ENCODE measurements at regions not wholly inside any gene's neighbourhood (a gene's known extent, or its start where the extent isn't known, plus 50 kb on each side); places are given as distances from the start of the nearest gene placed in this dataset.

DNA sequence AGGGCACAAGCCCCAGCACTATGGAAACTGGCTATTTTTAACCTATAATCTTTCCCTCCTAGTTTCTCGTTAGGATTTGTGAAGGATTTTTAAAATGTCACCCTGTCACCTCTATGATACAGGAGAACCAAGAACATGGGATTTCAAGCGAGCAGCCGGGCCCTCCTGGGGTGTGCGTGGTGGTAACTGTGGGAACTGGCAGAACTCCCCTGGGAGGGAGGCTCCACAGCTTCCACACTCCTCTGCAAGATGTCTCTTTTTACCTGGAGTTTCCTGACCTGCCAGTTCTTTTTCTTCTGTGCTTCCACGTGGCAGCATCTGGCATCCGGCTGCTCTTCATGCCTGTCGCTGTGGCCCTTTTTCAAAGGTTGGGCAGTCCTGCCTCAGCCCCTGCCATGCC, 386.3 kb upstream of the MYT1L start:
- no peak for DNase-seq (ENCODE audit: low spot score)

DNA sequence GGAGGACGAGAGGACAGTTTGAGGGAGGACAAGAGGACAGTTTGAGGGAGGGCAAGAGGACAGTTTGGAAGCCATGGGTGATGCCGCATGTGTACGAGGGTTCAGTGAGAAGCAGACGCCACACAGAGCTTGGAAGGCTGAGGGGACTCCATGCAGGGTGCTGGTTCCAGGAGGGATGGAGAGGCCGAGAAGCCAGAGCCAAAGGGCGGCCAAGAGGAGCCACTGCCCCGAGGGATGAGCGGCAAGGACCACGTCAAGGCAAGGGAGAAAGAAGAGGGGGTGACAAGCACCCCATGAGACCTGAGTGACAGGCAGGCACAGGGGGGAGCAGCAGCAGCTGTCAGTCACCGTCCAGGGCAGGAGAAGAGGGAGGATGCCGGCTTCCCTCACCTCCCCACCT, 385.7 kb upstream of the MYT1L start:
- no peak for DNase-seq (ENCODE audit: low spot score)

- DNase-seq (ENCODE audit: low spot score), result no peak
These were observed 384.2 kb upstream of the MYT1L start for GRCh38 chr2:2715036-2715818.

DNA sequence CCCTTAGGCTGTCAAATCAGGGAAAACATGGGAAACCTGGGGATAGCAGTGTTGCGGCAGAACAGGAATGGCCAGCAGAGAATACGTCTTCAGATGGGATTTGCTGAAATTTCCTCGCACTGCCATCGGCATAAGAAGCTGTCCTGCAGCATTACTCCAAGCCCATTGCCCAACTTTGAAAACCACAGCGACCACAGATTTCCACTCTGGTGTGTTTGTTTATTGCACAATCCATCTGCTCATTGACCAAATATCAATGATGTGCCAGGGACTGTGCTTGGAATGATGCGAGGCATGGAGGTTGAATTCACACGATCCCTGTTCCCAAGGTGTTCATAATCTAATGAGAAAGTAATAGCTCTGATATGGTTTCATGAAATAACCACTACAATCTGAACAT, 383.3 kb upstream of the MYT1L start:
- no peak for DNase-seq (ENCODE audit: low spot score)

- no peak for DNase-seq (ENCODE audit: low spot score)
These were observed 378.3 kb upstream of the MYT1L start for GRCh38 chr2:2709431-2709770.

DNA sequence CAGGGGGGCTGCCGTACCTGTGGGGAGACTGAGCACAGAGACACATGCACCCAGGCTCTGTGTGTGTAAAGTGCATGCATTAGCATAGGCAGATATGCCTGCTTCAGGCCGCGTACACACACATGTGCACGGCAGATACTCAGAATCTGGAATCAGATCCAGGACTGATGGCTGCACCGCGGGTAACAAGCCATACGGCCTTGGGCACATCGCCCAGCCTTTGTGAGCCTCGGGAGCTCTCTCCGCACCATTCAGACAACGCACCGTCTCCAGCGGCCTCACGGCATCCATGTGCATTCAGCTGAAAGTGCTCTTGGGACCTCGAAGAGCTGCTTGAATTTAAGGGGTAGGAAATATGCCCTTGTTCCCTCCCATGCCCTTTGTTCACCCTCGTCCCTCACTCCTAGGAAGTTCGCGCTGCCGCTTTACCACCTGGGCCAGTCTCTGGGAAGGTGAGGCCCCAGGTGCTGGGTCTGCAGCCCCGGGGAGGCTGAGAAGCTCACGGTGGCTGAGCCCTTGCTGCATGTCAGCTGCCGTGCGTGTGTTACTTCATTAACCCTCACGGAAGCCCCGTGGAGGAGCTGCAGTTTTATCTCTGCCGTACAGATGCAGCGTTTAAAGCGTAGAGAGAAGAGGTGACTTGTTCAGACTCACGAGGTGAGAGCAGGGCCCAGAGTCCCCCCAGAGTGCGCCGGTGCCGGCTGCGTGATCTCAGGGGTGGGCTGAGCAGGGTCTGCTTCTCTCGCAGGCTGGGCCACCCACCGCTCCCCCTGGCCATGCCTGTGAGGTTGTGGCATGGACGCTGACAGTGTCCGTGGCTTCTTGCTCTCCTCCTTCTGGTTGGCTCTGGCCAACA, 377.7 kb upstream of the MYT1L start:
- no peak for DNase-seq (ENCODE audit: low spot score)

DNA sequence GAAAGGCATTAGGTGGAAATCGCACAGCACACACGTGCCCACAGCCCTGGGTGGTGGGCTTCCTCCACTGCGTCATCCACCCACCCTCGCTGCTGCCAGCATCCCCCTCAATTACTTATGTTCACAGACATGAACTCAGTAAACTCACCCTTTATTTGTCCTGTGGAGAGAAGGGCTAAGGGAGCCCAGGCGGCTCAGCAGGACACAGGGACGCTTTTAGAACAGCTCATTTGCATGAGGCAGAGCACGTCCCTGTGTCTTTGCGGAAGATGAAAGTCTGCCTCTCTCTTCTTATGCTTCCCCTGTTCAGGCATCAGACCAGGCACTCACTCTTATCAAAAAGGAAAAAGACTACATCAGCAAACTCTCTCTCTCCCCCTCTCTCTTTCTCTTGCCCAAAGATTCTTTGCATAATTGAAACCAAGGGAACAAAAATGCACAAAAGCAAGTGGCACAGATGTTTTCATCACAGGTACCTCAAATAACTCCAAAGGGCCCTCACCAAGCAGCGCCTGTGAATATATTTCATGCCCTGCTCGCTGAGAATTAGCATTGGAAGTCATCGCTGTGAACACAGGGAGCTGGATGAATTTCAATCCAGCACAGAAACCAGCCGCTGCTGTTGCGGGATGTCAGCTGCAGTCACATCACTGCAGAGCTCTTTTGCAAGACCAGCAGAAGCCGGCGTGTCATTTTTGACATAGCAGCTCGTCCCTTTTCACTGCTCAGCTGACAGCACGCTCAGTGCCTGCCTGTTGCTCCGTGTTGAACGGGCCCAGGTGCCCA, 376.3 kb upstream of the MYT1L start:
- DNase-seq (ENCODE audit: low spot score), result no peak

DNA sequence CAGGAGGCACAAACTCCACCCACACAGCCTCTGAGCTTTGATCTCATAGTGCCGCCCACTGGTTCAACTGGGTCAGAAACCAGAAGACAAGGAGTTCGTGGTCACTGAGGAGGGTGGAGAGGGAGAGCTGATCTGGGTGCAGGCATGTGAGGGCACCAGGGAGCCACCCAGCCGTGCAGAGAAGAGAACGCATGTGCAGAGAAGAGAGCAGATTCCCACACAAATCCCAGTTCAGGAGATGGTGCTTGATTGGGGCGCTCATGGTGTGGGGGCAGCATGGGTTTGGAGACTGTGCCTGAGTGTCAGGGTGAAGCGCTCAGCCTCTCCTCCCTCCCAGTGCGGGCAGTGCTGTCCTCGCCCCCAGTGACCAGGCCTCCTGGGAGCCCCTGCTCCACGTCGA, 375.2 kb upstream of the MYT1L start:
- no peak for DNase-seq (ENCODE audit: low spot score)

GRCh38 chr2:2705871-2706270, 374.8 kb upstream of the MYT1L start:
- no peak for DNase-seq (ENCODE audit: low spot score)

GRCh38 chr2:2704428-2705090, 373.5 kb upstream of the MYT1L start:
- no peak for DNase-seq (ENCODE audit: low spot score)

DNA sequence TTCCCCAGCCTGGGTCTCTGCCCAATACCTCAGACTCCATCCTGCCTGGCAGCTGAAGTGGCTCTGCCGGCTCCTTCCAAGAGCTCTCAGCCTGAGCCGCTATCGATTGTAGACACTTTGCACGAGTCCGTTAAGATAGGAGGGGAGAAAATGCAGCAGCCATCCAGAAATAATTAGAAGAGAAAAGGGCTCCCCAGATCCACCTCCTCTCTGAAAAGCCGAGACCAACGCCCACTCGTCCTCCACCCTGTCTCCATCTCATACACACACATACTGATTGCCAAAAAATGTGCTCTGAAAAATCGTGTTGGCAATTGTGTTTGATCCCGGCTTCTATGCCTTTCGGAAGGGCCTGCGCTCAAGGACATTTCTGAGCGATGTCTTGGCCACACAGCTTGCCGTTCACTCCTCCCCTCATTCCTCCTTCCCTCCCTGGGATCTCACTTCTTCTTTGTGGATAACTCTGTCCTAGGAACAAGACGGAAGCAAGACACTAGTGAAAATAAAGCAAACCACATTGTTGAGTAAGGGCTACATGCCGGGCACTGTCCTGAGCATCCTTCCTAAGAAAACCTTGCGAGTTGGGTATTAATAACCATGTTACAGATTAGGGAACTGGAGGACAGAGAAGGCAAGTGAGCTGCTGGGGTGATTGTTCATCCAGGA, 372.8 kb upstream of the MYT1L start:
- no peak for DNase-seq (ENCODE audit: low spot score)

DNA sequence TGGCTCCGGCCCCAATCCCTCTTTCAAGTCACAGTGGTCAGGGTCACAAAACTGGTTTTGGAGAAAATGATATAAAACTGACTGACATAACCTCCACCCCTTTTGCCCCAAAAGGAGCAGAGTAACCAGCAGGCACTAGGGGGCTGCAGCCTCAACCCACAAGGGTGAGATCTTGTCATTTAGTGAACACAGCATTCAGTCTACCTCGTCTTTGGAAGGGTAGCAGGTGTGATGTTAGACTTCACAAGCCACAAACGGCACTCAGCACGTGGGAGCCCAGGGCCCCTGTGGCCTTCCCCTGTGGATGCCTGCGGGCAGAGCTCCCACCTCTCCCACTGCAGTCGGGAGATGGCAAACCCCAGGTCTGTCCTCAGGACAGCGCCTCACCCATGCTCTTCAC, 372.1 kb upstream of the MYT1L start:
- DNase-seq (ENCODE audit: low spot score), result no peak

DNA sequence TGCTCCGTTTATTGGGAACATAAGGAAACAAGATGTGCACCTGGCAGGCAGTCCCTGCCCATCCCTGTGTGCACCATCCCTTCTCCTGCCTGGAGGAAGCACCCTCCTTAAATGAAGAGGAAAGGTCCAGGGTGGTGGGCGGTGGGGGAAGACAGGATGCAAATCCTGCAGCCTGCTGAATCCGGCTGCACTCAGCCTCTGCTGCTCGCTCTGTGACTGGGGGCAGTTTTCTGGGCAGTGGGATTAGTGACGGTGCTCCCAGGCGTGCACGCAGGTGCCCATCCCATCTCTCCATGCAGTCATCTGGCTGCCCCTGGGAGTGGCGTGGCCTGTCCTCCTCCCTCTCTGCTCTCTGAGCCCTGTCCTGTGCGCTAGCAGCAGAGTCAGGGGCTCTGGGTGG, 371.3 kb upstream of the MYT1L start:
- DNase-seq (ENCODE audit: low spot score), result no peak

GRCh38 chr2:2701813-2702212, 370.7 kb upstream of the MYT1L start:
- no peak for DNase-seq (ENCODE audit: low spot score)

GRCh38 chr2:2701176-2701781, 370.2 kb upstream of the MYT1L start:
- DNase-seq (ENCODE audit: low spot score), result no peak

DNA sequence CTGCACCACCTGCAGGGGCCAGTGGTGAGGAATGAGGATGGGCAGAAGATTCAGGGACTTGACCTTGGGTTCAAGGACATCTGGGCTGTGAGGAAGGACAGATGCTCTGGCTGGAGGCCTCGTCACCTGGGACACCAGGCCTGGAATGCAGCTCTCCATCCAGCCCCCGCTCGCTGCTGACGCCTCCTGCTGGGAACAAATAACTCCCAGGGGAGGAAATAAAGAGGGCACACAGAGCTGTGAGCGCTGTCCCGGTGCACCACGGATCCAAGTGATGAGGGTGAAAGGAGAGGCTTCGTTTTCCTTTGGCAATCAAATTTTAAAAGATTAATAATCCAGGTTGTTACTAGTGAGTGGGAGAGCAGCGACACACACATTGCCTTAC, 368.0 kb upstream of the MYT1L start:
- no peak for DNase-seq (ENCODE audit: low spot score)

- DNase-seq (ENCODE audit: low spot score), result no peak
These were observed 367.4 kb upstream of the MYT1L start for GRCh38 chr2:2698182-2699120.

- DNase-seq (ENCODE audit: low spot score), result no peak
These were observed 365.8 kb upstream of the MYT1L start for GRCh38 chr2:2696733-2697455.

GRCh38 chr2:2696325-2696724, 365.2 kb upstream of the MYT1L start:
- DNase-seq (ENCODE audit: low spot score), result no peak

All from CD4-positive, alpha-beta T cell treated with Interleukin-15 for 4 hours (primary cell).